Rectal smooth muscle tissue (tissue), 1 donor: ENCODE measurements at regions not wholly inside any gene's neighbourhood (a gene's known extent, or its start where the extent isn't known, plus 50 kb on each side); places are given as distances from the start of the nearest gene placed in this dataset.
"Not testable (repeated sequence)": the region's sequence is repeated elsewhere in the genome, so short reads cannot be mapped to it uniquely, and the experiment has no call there.

ENCODE experiments used
- H3K27ac ChIP-seq: one replicate; pipeline ENCODE4 v1.7.0; 2013; ENCODE audit warnings: low read depth, low read length, inconsistent platforms
- H3K27me3 ChIP-seq: one replicate; pipeline ENCODE4 v1.7.0; 2013; ENCODE audit warnings: low read length; ENCODE audit not compliant: control insufficient read depth, insufficient read depth
- H3K36me3 ChIP-seq: one replicate; pipeline ENCODE4 v1.7.0; 2013; ENCODE audit warnings: low read length; ENCODE audit not compliant: control insufficient read depth, insufficient read depth
- H3K4me1 ChIP-seq: one replicate; pipeline ENCODE4 v1.7.0; 2013; ENCODE audit warnings: low read length; ENCODE audit not compliant: control insufficient read depth, insufficient read depth
- H3K4me3 ChIP-seq: one replicate; pipeline ENCODE4 v1.7.0; 2013; ENCODE audit warnings: low read length
- H3K9ac ChIP-seq: one replicate; pipeline ENCODE4 v1.7.0; 2013; ENCODE audit warnings: low read length

DNA sequence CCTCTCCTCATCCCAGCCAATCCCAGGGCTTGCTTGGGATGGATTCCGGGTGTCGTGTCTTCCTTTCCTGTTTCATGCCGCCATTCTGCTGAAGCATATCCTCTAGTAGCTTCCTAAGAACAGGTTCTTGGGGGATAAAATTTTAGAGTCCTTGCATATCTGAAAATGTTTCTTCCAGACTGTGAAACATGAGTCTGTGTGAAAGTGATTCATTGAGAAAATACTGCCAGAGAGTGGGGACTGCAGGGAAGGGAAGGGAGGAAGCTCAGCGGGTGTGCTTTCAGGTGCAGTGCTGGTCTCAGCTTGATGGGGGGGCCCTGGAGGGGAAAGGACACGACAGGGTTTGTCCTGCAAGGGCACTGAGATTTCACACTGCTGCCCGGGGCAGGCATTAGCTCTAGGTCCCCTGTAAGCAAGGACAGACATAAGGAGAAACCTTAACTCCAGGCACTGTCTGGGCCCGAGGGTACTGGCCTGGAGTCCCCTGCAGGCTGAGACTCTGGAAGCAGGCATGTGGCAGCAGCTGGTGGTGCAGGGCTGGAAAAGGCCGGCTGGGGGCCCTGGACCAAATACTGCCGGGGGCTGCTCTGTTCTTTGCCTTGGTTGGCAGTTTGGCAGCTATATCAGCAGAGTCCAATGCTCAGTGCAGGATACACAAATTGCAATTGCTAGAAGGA, 97.6 kb upstream of the HS6ST1 start:
- Histone ChIP-seq H3K27ac (no peak overlapping the region), H3K9ac (no peak overlapping the region), H3K27me3 (no peaks in the 10 kb centered on the region), H3K4me3 (no peak overlapping the region), H3K36me3 (no peaks in the 10 kb centered on the region), H3K4me1 (no peaks in the 10 kb centered on the region)

DNA sequence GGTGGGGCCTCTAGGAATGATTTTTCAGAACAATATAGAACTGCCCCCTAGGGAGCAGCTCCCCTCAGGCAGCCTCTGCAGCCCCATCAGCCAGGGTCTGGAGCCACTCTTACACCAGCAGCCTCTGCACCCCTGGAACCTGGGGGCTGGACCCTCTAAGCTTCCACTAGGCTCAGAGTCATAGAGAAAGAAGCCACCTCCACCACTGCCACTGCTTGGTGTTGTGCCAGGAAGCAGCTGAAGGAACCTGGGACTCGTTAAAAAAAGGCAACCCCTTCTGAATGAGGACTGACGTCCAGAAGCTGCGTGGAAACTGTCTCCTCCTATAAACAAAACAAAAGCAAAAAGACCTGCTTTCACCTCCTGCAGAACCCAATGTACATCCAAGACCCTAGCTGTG, 98.1 kb upstream of the HS6ST1 start:
- Histone ChIP-seq H3K9ac (no peak overlapping the region), H3K4me3 (no peak overlapping the region), H3K27me3 (no peaks in the 10 kb centered on the region), H3K4me1 (no peaks in the 10 kb centered on the region), H3K27ac (no peak overlapping the region), H3K36me3 (no peaks in the 10 kb centered on the region)

DNA sequence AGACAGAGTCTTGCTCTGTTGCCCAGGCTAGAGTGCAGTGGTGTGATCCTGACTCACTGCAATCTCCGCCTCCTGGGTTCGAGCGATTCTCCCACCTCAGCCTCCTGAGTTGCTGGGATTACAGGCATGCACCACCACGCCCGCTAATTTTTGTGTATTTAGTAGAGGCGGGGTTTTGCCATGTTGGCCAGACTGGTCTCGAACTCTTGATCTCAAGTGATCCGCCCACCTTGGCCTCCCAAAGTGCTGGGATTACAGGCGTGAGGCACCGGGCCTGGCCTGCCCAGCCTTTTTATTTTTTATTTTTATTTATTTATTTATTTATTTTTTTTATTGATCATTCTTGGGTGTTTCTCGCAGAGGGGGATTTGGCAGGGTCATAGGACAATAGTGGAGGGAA, 98.6 kb upstream of the HS6ST1 start:
- H3K27ac ChIP-seq, H3K9ac ChIP-seq, H3K4me1 ChIP-seq, H3K4me3 ChIP-seq, H3K36me3 ChIP-seq, H3K27me3 ChIP-seq: not testable (repeated sequence)

DNA sequence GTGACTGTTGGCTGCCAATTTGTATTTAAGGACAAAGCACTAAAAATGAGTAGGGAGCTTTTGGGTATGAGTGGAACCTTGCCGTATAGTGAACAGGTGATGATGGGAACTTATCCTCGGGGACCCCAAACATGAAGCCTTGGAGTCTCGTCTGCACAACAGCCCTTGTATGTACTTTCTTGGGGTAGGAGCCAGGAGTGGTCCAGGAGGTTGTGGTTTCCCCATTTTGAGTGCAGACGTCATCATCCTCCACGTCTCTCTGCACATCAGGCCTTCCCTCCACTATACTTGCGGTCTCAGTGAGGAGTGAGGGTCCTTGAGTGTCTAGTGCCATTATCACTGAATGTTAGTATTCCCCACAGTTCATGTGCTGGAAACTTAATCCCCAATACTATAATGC, 101.5 kb upstream of the HS6ST1 start:
- Histone ChIP-seq H3K36me3 (no peaks in the 10 kb centered on the region), H3K4me1 (no peaks in the 10 kb centered on the region), H3K27ac (no peak overlapping the region), H3K27me3 (no peaks in the 10 kb centered on the region), H3K4me3 (no peak overlapping the region), H3K9ac (no peak overlapping the region)

DNA sequence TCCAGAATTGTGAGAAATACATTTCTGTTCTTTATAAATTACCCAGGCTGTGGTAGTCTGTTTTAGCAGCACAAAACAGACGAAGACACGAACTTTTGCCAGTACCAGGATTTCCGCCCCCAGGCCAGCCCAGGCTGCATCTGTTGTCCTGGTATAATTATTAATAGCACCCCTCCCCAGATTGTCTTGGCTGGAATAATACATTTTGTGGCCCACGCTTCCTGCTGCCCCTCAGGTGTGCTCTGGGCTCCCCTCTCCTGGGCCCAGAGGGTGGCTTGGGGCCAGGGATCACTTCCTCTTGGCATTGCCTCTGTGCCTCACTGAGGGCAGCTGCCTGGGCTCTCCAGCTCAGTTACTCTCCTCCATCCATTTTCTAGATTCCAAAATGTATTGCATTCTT, 102.1 kb upstream of the HS6ST1 start:
- H3K36me3 ChIP-seq, result no peaks in the 10 kb centered on the region
- no peak overlapping the region for H3K27ac ChIP-seq
- H3K4me1 ChIP-seq, result no peaks in the 10 kb centered on the region
- H3K9ac ChIP-seq, result no peak overlapping the region
- no peak overlapping the region for H3K4me3 ChIP-seq
- no peaks in the 10 kb centered on the region for H3K27me3 ChIP-seq

DNA sequence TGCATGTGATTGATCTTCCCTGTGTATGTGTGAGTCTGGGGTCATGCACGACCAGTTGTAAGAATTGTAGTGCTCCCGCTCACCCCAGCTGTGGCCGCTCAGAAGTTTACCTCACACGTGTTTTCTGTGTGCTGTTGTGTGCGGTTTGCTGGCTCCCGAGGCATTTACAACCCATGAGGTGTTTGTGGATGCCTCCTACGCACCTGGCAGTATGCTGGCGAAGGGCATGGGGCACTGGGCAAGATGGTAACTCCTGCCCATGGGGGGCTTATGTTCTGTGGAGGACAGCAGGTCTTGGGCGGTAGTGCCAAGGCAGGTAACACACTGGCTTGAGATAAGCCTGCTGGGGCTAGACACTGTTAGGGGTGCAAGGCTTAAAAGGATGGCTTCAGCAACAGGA, 102.6 kb upstream of the HS6ST1 start:
- no peaks in the 10 kb centered on the region for H3K27me3 ChIP-seq
- H3K27ac ChIP-seq, result no peak overlapping the region
- no peak overlapping the region for H3K9ac ChIP-seq
- H3K4me3 ChIP-seq, result no peak overlapping the region
- no peaks in the 10 kb centered on the region for H3K4me1 ChIP-seq
- H3K36me3 ChIP-seq, result no peaks in the 10 kb centered on the region

DNA sequence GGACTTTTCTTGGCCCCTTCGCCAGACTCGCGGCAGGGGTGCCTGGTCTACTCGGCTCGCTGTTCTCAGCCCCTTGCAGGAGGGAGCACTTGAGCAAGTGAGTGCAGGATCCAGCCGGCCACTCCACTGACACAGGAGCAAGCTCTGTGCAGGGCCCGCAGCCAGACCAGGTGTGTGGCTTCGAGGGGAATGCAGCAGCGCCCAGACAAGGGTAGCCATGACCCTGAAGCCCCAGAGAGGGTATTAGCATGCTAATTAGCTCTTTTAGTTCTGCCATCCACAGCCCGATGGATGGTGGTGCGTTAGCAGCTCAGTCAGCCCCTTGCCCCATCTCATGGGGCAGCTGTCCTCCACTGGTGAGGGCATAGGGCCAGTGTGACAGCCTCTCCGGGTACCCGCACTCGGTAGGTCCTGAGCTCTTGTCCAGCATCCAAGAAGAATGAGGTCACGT, 103.2 kb upstream of the HS6ST1 start:
- Histone ChIP-seq H3K36me3 (no peaks in the 10 kb centered on the region), H3K27ac (no peak overlapping the region), H3K9ac (no peak overlapping the region), H3K27me3 (no peaks in the 10 kb centered on the region), H3K4me3 (no peak overlapping the region), H3K4me1 (no peaks in the 10 kb centered on the region)

DNA sequence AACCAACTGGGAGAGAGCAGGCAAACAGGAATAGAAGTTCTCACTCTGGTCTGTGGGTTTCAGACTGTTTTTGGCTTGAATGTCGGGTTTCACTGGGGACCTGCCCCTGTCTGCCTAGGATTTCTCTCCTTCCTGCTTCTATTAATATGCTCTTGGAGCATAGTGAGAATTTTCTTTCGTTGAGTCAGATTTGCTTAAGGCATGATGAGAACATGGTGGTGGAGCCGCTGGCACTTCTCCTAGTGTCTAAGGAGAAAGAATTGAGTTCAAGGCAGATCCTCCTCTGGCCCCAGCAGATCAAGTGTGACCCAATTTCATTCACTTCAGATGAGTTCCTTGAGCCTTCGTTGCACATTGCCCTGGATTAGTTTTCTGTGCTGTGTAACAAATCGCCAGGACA, 103.9 kb upstream of the HS6ST1 start:
- Histone ChIP-seq H3K27ac (no peak overlapping the region), H3K4me3 (no peak overlapping the region), H3K36me3 (no peaks in the 10 kb centered on the region), H3K27me3 (no peaks in the 10 kb centered on the region), H3K9ac (no peak overlapping the region), H3K4me1 (no peaks in the 10 kb centered on the region)

DNA sequence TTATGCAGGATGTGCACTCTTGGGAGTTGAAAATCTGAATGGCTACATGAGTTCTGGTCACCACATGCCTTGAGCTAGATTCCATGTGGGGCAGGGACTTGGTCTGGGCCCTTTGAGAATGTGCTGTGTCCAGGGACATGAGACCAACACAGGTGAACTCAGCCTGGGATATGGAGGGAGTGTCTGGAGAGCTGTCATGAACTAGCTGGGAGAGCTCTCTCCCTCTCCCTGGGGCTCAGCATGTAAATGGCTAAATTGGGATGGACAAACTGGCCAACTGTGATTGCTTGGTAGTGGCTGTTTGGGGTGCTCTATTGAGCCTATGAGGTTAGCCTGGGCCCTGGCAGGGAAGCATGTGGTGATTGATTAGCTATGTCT, 105.1 kb upstream of the HS6ST1 start:
- H3K4me3 ChIP-seq, result no peak overlapping the region
- no peaks in the 10 kb centered on the region for H3K27me3 ChIP-seq
- H3K4me1 ChIP-seq, result no peaks in the 10 kb centered on the region
- H3K27ac ChIP-seq, result no peak overlapping the region
- H3K9ac ChIP-seq, result no peak overlapping the region
- no peaks in the 10 kb centered on the region for H3K36me3 ChIP-seq

DNA sequence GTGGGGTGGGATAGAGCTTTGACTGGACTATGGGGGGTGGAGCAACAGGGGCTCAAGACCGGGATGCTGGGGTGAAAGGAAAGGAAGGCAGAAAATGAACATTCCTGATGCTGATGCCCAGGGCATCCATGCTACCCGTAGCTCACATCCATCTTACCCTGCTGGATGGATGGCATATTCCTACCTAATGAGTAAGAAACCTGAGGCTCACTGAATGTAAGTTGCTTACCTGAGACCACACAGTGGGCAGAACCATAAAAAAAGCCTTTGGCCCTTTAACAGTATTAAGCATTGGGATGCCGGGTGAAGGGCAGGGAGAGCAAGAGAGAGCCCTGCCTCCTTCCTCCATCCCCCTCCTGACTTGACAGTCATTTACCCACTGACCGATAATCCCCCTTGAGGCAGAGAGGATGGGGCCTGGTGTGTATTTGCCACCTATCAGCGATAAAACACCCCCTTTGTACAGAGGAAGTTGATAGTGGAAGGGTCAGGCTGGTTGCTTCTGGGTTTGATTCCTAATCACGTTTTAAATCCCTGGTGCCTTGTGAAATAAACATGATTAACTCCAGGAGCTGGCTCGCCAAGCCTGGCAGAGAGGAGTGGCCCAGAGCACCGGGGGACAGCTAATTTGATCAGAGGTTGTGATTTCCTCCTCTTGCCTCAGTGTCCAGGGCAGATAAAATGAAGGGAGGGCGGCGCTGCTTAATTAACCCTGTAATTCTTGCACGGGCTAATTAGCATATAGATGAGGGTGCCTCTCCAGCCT, 105.9 kb upstream of the HS6ST1 start:
- H3K9ac ChIP-seq, result no peak overlapping the region
- no peak overlapping the region for H3K27ac ChIP-seq
- H3K4me3 ChIP-seq, result no peak overlapping the region
- H3K36me3 ChIP-seq, result no peaks in the 10 kb centered on the region
- no peaks in the 10 kb centered on the region for H3K27me3 ChIP-seq
- no peaks in the 10 kb centered on the region for H3K4me1 ChIP-seq

DNA sequence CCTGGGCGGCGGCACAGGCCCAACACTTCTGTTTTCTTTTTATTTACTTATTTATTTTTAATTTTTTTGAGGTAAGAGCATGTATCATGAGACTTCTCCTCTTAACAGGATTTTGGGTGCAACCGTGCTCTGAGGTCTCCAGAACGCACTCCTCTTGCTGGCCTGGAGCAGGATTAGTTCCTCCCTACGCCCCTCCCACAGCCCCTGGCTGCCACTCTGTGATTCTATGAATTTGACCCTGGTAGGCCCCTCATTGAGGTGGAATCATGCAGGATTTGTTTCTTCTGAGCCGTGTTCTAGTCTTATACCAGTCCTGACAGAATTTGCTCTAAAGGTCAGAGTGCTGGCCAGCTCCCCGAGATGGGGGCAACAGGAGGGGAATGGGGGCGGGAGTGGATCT, 106.5 kb upstream of the HS6ST1 start:
- Histone ChIP-seq H3K27ac (no peak overlapping the region), H3K36me3 (no peaks in the 10 kb centered on the region), H3K9ac (no peak overlapping the region), H3K27me3 (no peaks in the 10 kb centered on the region), H3K4me3 (no peak overlapping the region), H3K4me1 (no peaks in the 10 kb centered on the region)

DNA sequence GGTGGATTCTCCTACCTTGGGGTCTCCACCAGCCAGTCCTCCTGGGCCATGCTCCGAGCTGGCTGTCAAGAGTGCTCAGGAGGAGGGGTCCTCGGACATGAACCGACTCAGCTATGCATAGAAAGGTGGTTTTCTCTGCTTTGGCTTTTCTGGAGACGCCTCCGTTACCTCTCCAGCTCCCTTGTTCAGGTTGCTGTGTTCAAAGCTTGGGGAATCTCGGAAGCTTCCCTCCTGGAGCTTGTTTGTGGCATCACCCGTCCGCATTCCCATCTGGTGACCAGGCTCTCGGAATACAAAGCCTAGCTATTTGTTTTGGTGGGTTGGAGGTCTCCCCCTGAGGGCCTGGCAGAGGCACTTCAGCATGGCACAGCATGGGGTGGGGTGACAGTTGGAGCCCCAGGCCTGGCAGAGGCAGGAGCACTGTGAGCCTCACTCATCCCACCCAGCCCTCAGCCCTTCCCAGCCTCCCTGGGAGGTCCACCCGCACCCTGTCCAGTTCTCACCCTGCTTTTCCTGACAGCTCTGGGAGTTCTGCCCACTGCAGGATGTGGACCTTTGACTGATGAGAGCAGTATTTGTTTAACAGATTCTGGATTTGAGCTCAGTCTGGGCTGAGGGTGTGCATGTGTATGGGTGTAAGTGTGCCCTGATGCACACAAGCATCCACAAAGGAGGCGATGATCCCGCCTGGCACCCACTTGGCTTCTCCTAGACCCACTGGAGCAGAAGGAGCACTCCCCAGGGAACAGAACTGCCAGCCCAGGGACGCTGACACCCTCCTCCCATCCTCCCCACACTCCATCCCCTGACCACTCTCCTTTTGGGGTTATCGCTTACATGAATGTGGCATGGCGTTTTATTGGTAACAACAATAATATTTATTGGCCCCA, 107.3 kb upstream of the HS6ST1 start:
- H3K9ac ChIP-seq, result no peak overlapping the region
- no peaks in the 10 kb centered on the region for H3K27me3 ChIP-seq
- no peaks in the 10 kb centered on the region for H3K4me1 ChIP-seq
- H3K4me3 ChIP-seq, result no peak overlapping the region
- no peaks in the 10 kb centered on the region for H3K36me3 ChIP-seq
- no peak overlapping the region for H3K27ac ChIP-seq
